C4-2B (cell line): ENCODE measurements at regions not wholly inside any gene's neighbourhood (a gene's known extent, or its start where the extent isn't known, plus 50 kb on each side); places are given as distances from the start of the nearest gene placed in this dataset.

Experiments used
- ZFX ChIP-seq: fragments of 450-650 bp; IDR thresholded peaks from 2 replicates; pipeline ENCODE4 v1.6.1; 2017
- TF ChIP-seq, protein P1 (sequence below): fragments of 450-650 bp; conservative IDR thresholded peaks from 2 replicates; pipeline ENCODE4 v1.5.1; 2017; ENCODE audit warnings: mild to moderate bottlenecking

DNA sequence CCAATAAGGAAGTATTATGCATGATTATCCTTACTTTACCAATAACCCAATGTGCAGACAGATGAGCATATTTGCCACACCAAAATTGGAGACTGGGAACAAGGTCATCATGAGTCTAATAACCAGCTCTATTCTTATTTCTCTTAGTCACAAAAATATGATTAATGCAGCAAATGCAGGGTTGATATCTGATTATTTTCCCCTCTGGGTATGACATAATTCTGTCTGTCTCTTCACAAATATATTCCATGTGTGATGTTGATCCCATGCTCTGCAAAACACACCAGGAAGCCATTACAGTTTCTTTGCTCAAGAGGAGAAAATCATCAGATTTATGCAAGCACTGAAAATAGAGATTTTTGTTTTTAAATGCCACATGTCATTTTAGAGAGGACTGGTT is 196.5 kb upstream of the DGKB start:
- TF ChIP-seq, protein P1, sequence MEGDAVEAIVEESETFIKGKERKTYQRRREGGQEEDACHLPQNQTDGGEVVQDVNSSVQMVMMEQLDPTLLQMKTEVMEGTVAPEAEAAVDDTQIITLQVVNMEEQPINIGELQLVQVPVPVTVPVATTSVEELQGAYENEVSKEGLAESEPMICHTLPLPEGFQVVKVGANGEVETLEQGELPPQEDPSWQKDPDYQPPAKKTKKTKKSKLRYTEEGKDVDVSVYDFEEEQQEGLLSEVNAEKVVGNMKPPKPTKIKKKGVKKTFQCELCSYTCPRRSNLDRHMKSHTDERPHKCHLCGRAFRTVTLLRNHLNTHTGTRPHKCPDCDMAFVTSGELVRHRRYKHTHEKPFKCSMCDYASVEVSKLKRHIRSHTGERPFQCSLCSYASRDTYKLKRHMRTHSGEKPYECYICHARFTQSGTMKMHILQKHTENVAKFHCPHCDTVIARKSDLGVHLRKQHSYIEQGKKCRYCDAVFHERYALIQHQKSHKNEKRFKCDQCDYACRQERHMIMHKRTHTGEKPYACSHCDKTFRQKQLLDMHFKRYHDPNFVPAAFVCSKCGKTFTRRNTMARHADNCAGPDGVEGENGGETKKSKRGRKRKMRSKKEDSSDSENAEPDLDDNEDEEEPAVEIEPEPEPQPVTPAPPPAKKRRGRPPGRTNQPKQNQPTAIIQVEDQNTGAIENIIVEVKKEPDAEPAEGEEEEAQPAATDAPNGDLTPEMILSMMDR: no peak
- no peak for TF ChIP-seq ZFX
